ENCODE measurements at regions not wholly inside any gene's neighbourhood (a gene's known extent, or its start where the extent isn't known, plus 50 kb on each side); places are given as distances from the start of the nearest gene placed in this dataset.

- H3K4me3 ChIP-seq (replicated peaks; ENCODE audit: low read depth, low read length): no peak overlapping the region
- no peak for TF ChIP-seq CTCF (IDR thresholded peaks at IDR 0.05; ENCODE audit: low read depth, low read length, missing control alignments)
- no peak for DNase-seq (ENCODE audit: extremely low read depth, low read depth)
Observed at GRCh38 chr6:164258421-164258820, 843.9 kb downstream of the QKI start.

- no peak overlapping the region for H3K4me3 ChIP-seq (replicated peaks; ENCODE audit: low read depth, low read length)
- TF ChIP-seq CTCF (IDR thresholded peaks at IDR 0.05; ENCODE audit: low read depth, low read length, missing control alignments): no peak
- no peak for DNase-seq (ENCODE audit: extremely low read depth, low read depth)
Observed at GRCh38 chr6:164252948-164253347, 838.4 kb downstream of the QKI start.

- H3K4me3 ChIP-seq (replicated peaks; ENCODE audit: low read depth, low read length): no peak overlapping the region
- DNase-seq (ENCODE audit: extremely low read depth, low read depth): no peak
- no peak for TF ChIP-seq CTCF (IDR thresholded peaks at IDR 0.05; ENCODE audit: low read depth, low read length, missing control alignments)
Observed at GRCh38 chr6:164252291-164252690, 837.8 kb downstream of the QKI start.

- H3K4me3 ChIP-seq (replicated peaks; ENCODE audit: low read depth, low read length): no peak overlapping the region
- TF ChIP-seq CTCF (IDR thresholded peaks at IDR 0.05; ENCODE audit: low read depth, low read length, missing control alignments): no peak
- DNase-seq (ENCODE audit: extremely low read depth, low read depth): no peak
Observed at GRCh38 chr6:164247106-164247505, 832.6 kb downstream of the QKI start.

GRCh38 chr6:164246082-164246481 lies 831.6 kb downstream of the QKI start:
- no peak for DNase-seq (ENCODE audit: extremely low read depth, low read depth)
- H3K4me3 ChIP-seq (replicated peaks; ENCODE audit: low read depth, low read length): no peak overlapping the region
- no peak for TF ChIP-seq CTCF (IDR thresholded peaks at IDR 0.05; ENCODE audit: low read depth, low read length, missing control alignments)

- no peak for DNase-seq (ENCODE audit: extremely low read depth, low read depth)
- H3K4me3 ChIP-seq (replicated peaks; ENCODE audit: low read depth, low read length): no peak overlapping the region
- TF ChIP-seq CTCF (IDR thresholded peaks at IDR 0.05; ENCODE audit: low read depth, low read length, missing control alignments): no peak
Observed at GRCh38 chr6:164243949-164244348, 829.4 kb downstream of the QKI start.

- no peak overlapping the region for H3K4me3 ChIP-seq (replicated peaks; ENCODE audit: low read depth, low read length)
- no peak for TF ChIP-seq CTCF (IDR thresholded peaks at IDR 0.05; ENCODE audit: low read depth, low read length, missing control alignments)
- DNase-seq (ENCODE audit: extremely low read depth, low read depth): no peak
Observed at GRCh38 chr6:164243012-164243610, 828.6 kb downstream of the QKI start.

Data from HFF-Myc (cell line).